ENCODE measurements at regions not wholly inside any gene's neighbourhood (a gene's known extent, or its start where the extent isn't known, plus 50 kb on each side); places are given as distances from the start of the nearest gene placed in this dataset.
"Not testable (repeated sequence)": the region's sequence is repeated elsewhere in the genome, so short reads cannot be mapped to it uniquely, and the experiment has no call there.

- H3K27ac Mint-ChIP-seq (ENCODE audit: unreplicated experiment): no peak overlapping the region
- no peak for TF ChIP-seq CTCF (IDR thresholded peaks at IDR 0.05)
- H3K4me1 Mint-ChIP-seq (ENCODE audit: low read depth): no peaks in the 10 kb centered on the region
These were observed 764.1 kb upstream of the ARRDC3 start for GRCh38 chr5:92147266-92147665.

GRCh38 chr5:92145852-92146251, 762.7 kb upstream of the ARRDC3 start:
- Mint-ChIP-seq H3K27me3 (ENCODE audit: low read depth) (no peaks in the 10 kb centered on the region), H3K4me3 (ENCODE audit: unreplicated experiment) (no peak overlapping the region), H3K4me1 (ENCODE audit: low read depth) (no peaks in the 10 kb centered on the region), H3K27ac (ENCODE audit: unreplicated experiment) (no peak overlapping the region), H3K9me3 (ENCODE audit: low read depth) (no peaks in the 10 kb centered on the region), H3K36me3 (ENCODE audit: low read depth) (no peaks in the 10 kb centered on the region)
- TF ChIP-seq CTCF (IDR thresholded peaks at IDR 0.05): no peak
- DNase-seq (ENCODE audit: low spot score): no peak

More at GRCh38 chr5:92147266-92147665, 764.1 kb upstream of the ARRDC3 start:
- Mint-ChIP-seq H3K9me3 (ENCODE audit: low read depth) (no peaks in the 10 kb centered on the region), H3K36me3 (ENCODE audit: low read depth) (no peaks in the 10 kb centered on the region), H3K4me3 (ENCODE audit: unreplicated experiment) (no peak overlapping the region), H3K27me3 (ENCODE audit: low read depth) (no peaks in the 10 kb centered on the region)
- DNase-seq (ENCODE audit: low spot score): no peak

GRCh38 chr5:92144824-92145223, 761.7 kb upstream of the ARRDC3 start:
- TF ChIP-seq CTCF (IDR thresholded peaks at IDR 0.05): no peak
- Mint-ChIP-seq H3K27ac (ENCODE audit: unreplicated experiment) (no peak overlapping the region), H3K4me1 (ENCODE audit: low read depth) (no peaks in the 10 kb centered on the region), H3K27me3 (ENCODE audit: low read depth) (no peaks in the 10 kb centered on the region), H3K4me3 (ENCODE audit: unreplicated experiment) (no peak overlapping the region), H3K9me3 (ENCODE audit: low read depth) (no peaks in the 10 kb centered on the region), H3K36me3 (ENCODE audit: low read depth) (no peaks in the 10 kb centered on the region)
- no peak for DNase-seq (ENCODE audit: low spot score)

- H3K27me3 Mint-ChIP-seq (ENCODE audit: low read depth); H3K4me1 Mint-ChIP-seq (ENCODE audit: low read depth); DNase-seq (ENCODE audit: low spot score); H3K9me3 Mint-ChIP-seq (ENCODE audit: low read depth); H3K36me3 Mint-ChIP-seq (ENCODE audit: low read depth); H3K4me3 Mint-ChIP-seq (ENCODE audit: unreplicated experiment); H3K27ac Mint-ChIP-seq (ENCODE audit: unreplicated experiment): not testable (repeated sequence)
These were observed 749.3 kb upstream of the ARRDC3 start for GRCh38 chr5:92132294-92132908.

GRCh38 chr5:92126182-92126581, 743.1 kb upstream of the ARRDC3 start:
- Mint-ChIP-seq H3K9me3 (ENCODE audit: low read depth) (no peaks in the 10 kb centered on the region), H3K27ac (ENCODE audit: unreplicated experiment) (no peak overlapping the region), H3K4me3 (ENCODE audit: unreplicated experiment) (no peak overlapping the region), H3K36me3 (ENCODE audit: low read depth) (no peaks in the 10 kb centered on the region), H3K27me3 (ENCODE audit: low read depth) (no peaks in the 10 kb centered on the region), H3K4me1 (ENCODE audit: low read depth) (no peaks in the 10 kb centered on the region)
- TF ChIP-seq CTCF (IDR thresholded peaks at IDR 0.05): no peak
- DNase-seq (ENCODE audit: low spot score): no peak

- no peaks in the 10 kb centered on the region for H3K4me1 Mint-ChIP-seq (ENCODE audit: low read depth)
- H3K27me3 Mint-ChIP-seq (ENCODE audit: low read depth): no peaks in the 10 kb centered on the region
- H3K9me3 Mint-ChIP-seq (ENCODE audit: low read depth): no peaks in the 10 kb centered on the region
- H3K4me3 Mint-ChIP-seq (ENCODE audit: unreplicated experiment): no peak overlapping the region
- no peak for TF ChIP-seq CTCF (IDR thresholded peaks at IDR 0.05)
- no peak for DNase-seq (ENCODE audit: low spot score)
- no peaks in the 10 kb centered on the region for H3K36me3 Mint-ChIP-seq (ENCODE audit: low read depth)
- H3K27ac Mint-ChIP-seq (ENCODE audit: unreplicated experiment): no peak overlapping the region
These were observed 736.0 kb upstream of the ARRDC3 start for GRCh38 chr5:92119110-92119509.
